ENCODE measurements at regions not wholly inside any gene's neighbourhood (a gene's known extent, or its start where the extent isn't known, plus 50 kb on each side); places are given as distances from the start of the nearest gene placed in this dataset.

GRCh38 chr3:194285024-194285849 lies 65.9 kb downstream of the CPN2 start:
- no peak overlapping the region for H3K27ac Mint-ChIP-seq (ENCODE audit: low read depth)
- no peaks in the 10 kb centered on the region for H3K36me3 Mint-ChIP-seq (ENCODE audit: insufficient read depth)
- H3K9me3 Mint-ChIP-seq = no peaks in the 10 kb centered on the region
- H3K4me1 Mint-ChIP-seq = no peaks in the 10 kb centered on the region
- peaks cover 45% of the 10 kb centered on the region for H3K27me3 Mint-ChIP-seq
- ATAC-seq (replicated peaks; ENCODE audit: extremely low read depth, poor library complexity, severe bottlenecking) (no peak), DNase-seq (ENCODE audit: low spot score in 2 of 2) (no peak)
- H3K4me3 Mint-ChIP-seq = no peak overlapping the region

- H3K27me3 Mint-ChIP-seq = peaks cover 45% of the 10 kb centered on the region
- H3K36me3 Mint-ChIP-seq (ENCODE audit: insufficient read depth) = no peaks in the 10 kb centered on the region
- no peaks in the 10 kb centered on the region for H3K9me3 Mint-ChIP-seq
- no peak overlapping the region for H3K27ac Mint-ChIP-seq (ENCODE audit: low read depth)
- DNase-seq (ENCODE audit: low spot score in 2 of 2) (no peak), ATAC-seq (replicated peaks; ENCODE audit: extremely low read depth, poor library complexity, severe bottlenecking) (no peak)
- no peaks in the 10 kb centered on the region for H3K4me1 Mint-ChIP-seq
- no peak overlapping the region for H3K4me3 Mint-ChIP-seq
Observed at GRCh38 chr3:194285850-194286197, 65.3 kb downstream of the CPN2 start.

GRCh38 chr3:194286375-194287146 lies 64.6 kb downstream of the CPN2 start:
- no peaks in the 10 kb centered on the region for H3K4me1 Mint-ChIP-seq
- H3K27me3 Mint-ChIP-seq = peaks cover 45% of the 10 kb centered on the region
- DNase-seq (ENCODE audit: low spot score in 2 of 2) (no peak), ATAC-seq (replicated peaks; ENCODE audit: extremely low read depth, poor library complexity, severe bottlenecking) (no peak)
- no peak overlapping the region for H3K4me3 Mint-ChIP-seq
- no peaks in the 10 kb centered on the region for H3K36me3 Mint-ChIP-seq (ENCODE audit: insufficient read depth)
- H3K9me3 Mint-ChIP-seq = no peaks in the 10 kb centered on the region
- no peak overlapping the region for H3K27ac Mint-ChIP-seq (ENCODE audit: low read depth)

- no peak overlapping the region for H3K27ac Mint-ChIP-seq (ENCODE audit: low read depth)
- H3K27me3 Mint-ChIP-seq = peaks cover 44% of the 10 kb centered on the region
- H3K4me3 Mint-ChIP-seq = no peak overlapping the region
- no peaks in the 10 kb centered on the region for H3K9me3 Mint-ChIP-seq
- H3K36me3 Mint-ChIP-seq (ENCODE audit: insufficient read depth) = no peaks in the 10 kb centered on the region
- H3K4me1 Mint-ChIP-seq = no peaks in the 10 kb centered on the region
- ATAC-seq (replicated peaks; ENCODE audit: extremely low read depth, poor library complexity, severe bottlenecking) (no peak), DNase-seq (ENCODE audit: low spot score in 2 of 2) (no peak)
Observed at GRCh38 chr3:194287374-194287773, 63.8 kb downstream of the CPN2 start.

GRCh38 chr3:194287977-194288706 lies 63.0 kb downstream of the CPN2 start:
- H3K4me1 Mint-ChIP-seq = no peaks in the 10 kb centered on the region
- H3K9me3 Mint-ChIP-seq = no peaks in the 10 kb centered on the region
- H3K4me3 Mint-ChIP-seq = no peak overlapping the region
- peaks cover 3% of the 10 kb centered on the region for H3K36me3 Mint-ChIP-seq (ENCODE audit: insufficient read depth)
- DNase-seq (ENCODE audit: low spot score in 2 of 2) (no peak), ATAC-seq (replicated peaks; ENCODE audit: extremely low read depth, poor library complexity, severe bottlenecking) (no peak)
- H3K27me3 Mint-ChIP-seq = peaks cover 47% of the 10 kb centered on the region
- no peak overlapping the region for H3K27ac Mint-ChIP-seq (ENCODE audit: low read depth)

Measured in central memory CD8-positive, alpha-beta T cell (primary cell).